ENCODE measurements at regions not wholly inside any gene's neighbourhood (a gene's known extent, or its start where the extent isn't known, plus 50 kb on each side); places are given as distances from the start of the nearest gene placed in this dataset.
A peak's percentile ranks its signal among the peaks of the same experiment; 100 is the strongest.

- Mint-ChIP-seq H3K9me3 (no peaks in the 10 kb centered on the region), H3K27me3 (no peaks in the 10 kb centered on the region), H3K27ac (no peak overlapping the region), H3K4me3 (no peak overlapping the region), H3K36me3 (no peaks in the 10 kb centered on the region), H3K4me1 (peaks cover 10% of the 10 kb centered on the region)
- CTCF ChIA-PET = interaction anchor here (0.9 to 1.1 kb wide), 3 partner anchors 22 to 347 kb away, joined by 3 read pairs; no protein-coding TSS in a partner anchor
- DNase-seq = no peak
These were observed 174.0 kb downstream of the KATNIP start for GRCh38 chr16:27723711-27724481.

- DNase-seq = no peak
- Mint-ChIP-seq H3K36me3 (no peaks in the 10 kb centered on the region), H3K27ac (peak overlapping the region; percentile 25), H3K9me3 (no peaks in the 10 kb centered on the region), H3K27me3 (no peaks in the 10 kb centered on the region), H3K4me1 (peaks cover 13% of the 10 kb centered on the region), H3K4me3 (no peak overlapping the region)
- CTCF ChIA-PET = interaction anchor here (1.1 kb wide), 1 partner anchor 346 kb away, joined by 3 read pairs; no protein-coding TSS in a partner anchor
These were observed 174.7 kb downstream of the KATNIP start for GRCh38 chr16:27724482-27725235.

GRCh38 chr16:27725236-27726000, 175.5 kb downstream of the KATNIP start:
- Mint-ChIP-seq H3K27ac (peak overlapping the region; percentile 78), H3K27me3 (no peaks in the 10 kb centered on the region), H3K9me3 (no peaks in the 10 kb centered on the region), H3K4me1 (peaks cover 15% of the 10 kb centered on the region), H3K4me3 (no peak overlapping the region), H3K36me3 (no peaks in the 10 kb centered on the region)
- CTCF ChIA-PET = no interaction called here
- DNase-seq = no peak

GRCh38 chr16:27726621-27727261, 176.8 kb downstream of the KATNIP start:
- CTCF ChIA-PET = interaction anchor here (0.6 kb wide), 1 partner anchor 87 kb away, joined by 3 read pairs; no protein-coding TSS in a partner anchor
- DNase-seq = no peak
- Mint-ChIP-seq H3K27me3 (no peaks in the 10 kb centered on the region), H3K9me3 (no peaks in the 10 kb centered on the region), H3K4me1 (peaks cover 13% of the 10 kb centered on the region), H3K4me3 (no peak overlapping the region), H3K36me3 (no peaks in the 10 kb centered on the region), H3K27ac (no peak overlapping the region)

GRCh38 chr16:27727941-27728340, 178.0 kb downstream of the KATNIP start:
- H3K27me3 Mint-ChIP-seq = no peaks in the 10 kb centered on the region
- H3K36me3 Mint-ChIP-seq = no peaks in the 10 kb centered on the region
- CTCF ChIA-PET = no interaction called here
- DNase-seq = no peak
- no peaks in the 10 kb centered on the region for H3K9me3 Mint-ChIP-seq
- H3K27ac Mint-ChIP-seq = no peak overlapping the region
- peaks cover 5% of the 10 kb centered on the region for H3K4me1 Mint-ChIP-seq
- H3K4me3 Mint-ChIP-seq = no peak overlapping the region

GRCh38 chr16:27728691-27729090, 178.7 kb downstream of the KATNIP start:
- no peak for DNase-seq
- peaks cover 5% of the 10 kb centered on the region for H3K4me1 Mint-ChIP-seq
- no peaks in the 10 kb centered on the region for H3K27me3 Mint-ChIP-seq
- H3K36me3 Mint-ChIP-seq = no peaks in the 10 kb centered on the region
- no peak overlapping the region for H3K27ac Mint-ChIP-seq
- H3K9me3 Mint-ChIP-seq = no peaks in the 10 kb centered on the region
- CTCF ChIA-PET = interaction anchor here (0.7 kb wide), 1 partner anchor 8 kb away, joined by 3 read pairs; no protein-coding TSS in a partner anchor
- no peak overlapping the region for H3K4me3 Mint-ChIP-seq

- DNase-seq = no peak
- Mint-ChIP-seq H3K36me3 (no peaks in the 10 kb centered on the region), H3K27me3 (no peaks in the 10 kb centered on the region), H3K4me3 (no peak overlapping the region), H3K27ac (peak overlapping the region; percentile 9), H3K4me1 (peaks cover 5% of the 10 kb centered on the region), H3K9me3 (no peaks in the 10 kb centered on the region)
- CTCF ChIA-PET = no interaction called here
These were observed 179.8 kb downstream of the KATNIP start for GRCh38 chr16:27729516-27730304.

- Mint-ChIP-seq H3K27ac (no peak overlapping the region), H3K36me3 (no peaks in the 10 kb centered on the region)
These were observed 180.8 kb downstream of the KATNIP start for GRCh38 chr16:27730661-27731210.

GRCh38 chr16:27735031-27735430, 185.1 kb downstream of the KATNIP start:
- no peaks in the 10 kb centered on the region for H3K27me3 Mint-ChIP-seq
- no peak for DNase-seq
- no peak overlapping the region for H3K27ac Mint-ChIP-seq
- no peaks in the 10 kb centered on the region for H3K4me1 Mint-ChIP-seq
- H3K36me3 Mint-ChIP-seq = no peaks in the 10 kb centered on the region
- no peaks in the 10 kb centered on the region for H3K9me3 Mint-ChIP-seq
- CTCF ChIA-PET = no interaction called here
- no peak overlapping the region for H3K4me3 Mint-ChIP-seq

More at GRCh38 chr16:27730661-27731210, 180.8 kb downstream of the KATNIP start:
- DNase-seq = no peak
- Mint-ChIP-seq H3K4me1 (peaks cover 5% of the 10 kb centered on the region), H3K9me3 (no peaks in the 10 kb centered on the region), H3K4me3 (no peak overlapping the region), H3K27me3 (no peaks in the 10 kb centered on the region)
- CTCF ChIA-PET = no interaction called here

GRCh38 chr16:27736431-27736830, 186.5 kb downstream of the KATNIP start:
- no peak overlapping the region for H3K4me3 Mint-ChIP-seq
- CTCF ChIA-PET = no interaction called here
- H3K4me1 Mint-ChIP-seq = no peaks in the 10 kb centered on the region
- no peaks in the 10 kb centered on the region for H3K36me3 Mint-ChIP-seq
- DNase-seq = no peak
- no peak overlapping the region for H3K27ac Mint-ChIP-seq
- H3K27me3 Mint-ChIP-seq = no peaks in the 10 kb centered on the region
- no peaks in the 10 kb centered on the region for H3K9me3 Mint-ChIP-seq

GRCh38 chr16:27737513-27737912, 187.6 kb downstream of the KATNIP start:
- Mint-ChIP-seq H3K27me3 (no peaks in the 10 kb centered on the region), H3K27ac (no peak overlapping the region), H3K36me3 (no peaks in the 10 kb centered on the region), H3K4me1 (no peaks in the 10 kb centered on the region), H3K9me3 (no peaks in the 10 kb centered on the region), H3K4me3 (no peak overlapping the region)
- CTCF ChIA-PET = no interaction called here
- no peak for DNase-seq

Measured in activated naive CD4-positive, alpha-beta T cell treated with anti-CD3 and anti-CD28 coated beads, Interleukin-2, amount 10 ng/mL, durations not matched to agents 7 days and 5 days (primary cell).